Mucosa of descending colon (tissue), 3 donors: ENCODE measurements at regions not wholly inside any gene's neighbourhood (a gene's known extent, or its start where the extent isn't known, plus 50 kb on each side); places are given as distances from the start of the nearest gene placed in this dataset.
A peak's percentile ranks its signal among the peaks of the same experiment; 100 is the strongest.

Experiments used
- ATAC-seq: fragments of 200-7000 bp; cut with Tn5 transposase; one replicate; pipeline ENCODE4 v1.9.1; 2020; ENCODE audit warnings: mild to moderate bottlenecking, moderate library complexity
- DNase-seq, 3 donors: peaks; one replicate each; pipeline ENCODE4 v3.0.0-alpha.2; 2020
- H3K36me3 ChIP-seq: fragments of 200-600 bp; one replicate; pipeline ENCODE4 v1.8.0; 2021; ENCODE audit warnings: low read depth, mild to moderate bottlenecking
- H3K4me1 ChIP-seq: fragments of 200-600 bp; one replicate; pipeline ENCODE4 v1.8.0; 2021; ENCODE audit warnings: low read depth, mild to moderate bottlenecking
- H3K4me3 ChIP-seq: fragments of 200-600 bp; one replicate; pipeline ENCODE4 v1.8.0; 2021; ENCODE audit warnings: mild to moderate bottlenecking
- H3K9me3 ChIP-seq: fragments of 200-600 bp; one replicate; pipeline ENCODE4 v1.8.0; 2021; ENCODE audit warnings: mild to moderate bottlenecking
- intact Hi-C, 2 donors: fragments of 100-400 bp; cut with DNase I in 1 of 2; cut with micrococcal nuclease in 1 of 2; formaldehyde crosslinking; loops; one replicate each; pipeline versions ENCODE4 v1.11.0 to v1.11.1; 2022; cut with DNase I, micrococcal nuclease
- TF ChIP-seq, protein P1 (sequence below): fragments of 200-600 bp; IDR thresholded peaks from one replicate; pipeline ENCODE4 v1.8.0; 2022; ENCODE audit warnings: antibody characterized with exemption, mild to moderate bottlenecking
- donor health status: DM: no; HTN: no; CAD: no; lungs with moderate emphysema.
- donor health status: DM: no; HTN: no; CAD: no.
- donor health status: DM: no; HTN: yes; CAD: no.

DNA sequence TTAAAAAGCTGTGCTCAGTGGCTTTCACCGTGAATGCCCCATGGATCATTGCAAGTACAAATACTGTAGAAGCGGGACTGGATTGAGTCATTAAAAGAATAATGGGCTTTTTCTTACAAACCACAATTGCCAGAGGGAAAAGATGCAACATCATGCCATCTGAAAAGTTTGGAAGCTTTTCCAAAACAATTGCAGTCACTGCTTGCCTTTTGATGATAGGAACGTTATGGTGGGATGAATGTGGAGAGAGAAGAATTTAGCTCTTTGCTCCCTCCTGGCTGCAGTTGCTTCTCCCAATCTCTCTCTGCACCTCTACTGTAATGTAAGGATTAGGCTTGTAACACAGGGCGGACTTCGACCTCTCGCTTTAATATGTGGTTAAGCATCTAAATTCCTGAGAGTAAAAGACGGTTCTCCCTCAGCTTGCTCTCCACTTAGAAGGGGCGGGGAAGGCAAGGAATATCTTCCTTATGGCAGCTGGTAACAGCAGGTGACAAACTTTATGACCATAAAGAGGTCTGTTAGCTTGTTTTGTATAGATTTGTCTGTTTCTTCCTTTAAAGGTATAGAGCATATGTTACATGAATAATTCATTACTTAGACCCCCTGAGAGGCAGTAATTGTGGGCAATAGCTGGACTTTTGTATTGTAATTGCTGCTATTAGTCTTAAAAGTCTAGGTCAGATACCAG, 376.1 kb downstream of the UTRN start:
- Histone ChIP-seq H3K4me1 (peaks cover 22% of the 10 kb centered on the region), H3K9me3 (no peaks in the 10 kb centered on the region), H3K4me3 (no peak overlapping the region), H3K36me3 (no peaks in the 10 kb centered on the region)
- ATAC-seq = peak; percentile 93
- TF ChIP-seq, protein P1, sequence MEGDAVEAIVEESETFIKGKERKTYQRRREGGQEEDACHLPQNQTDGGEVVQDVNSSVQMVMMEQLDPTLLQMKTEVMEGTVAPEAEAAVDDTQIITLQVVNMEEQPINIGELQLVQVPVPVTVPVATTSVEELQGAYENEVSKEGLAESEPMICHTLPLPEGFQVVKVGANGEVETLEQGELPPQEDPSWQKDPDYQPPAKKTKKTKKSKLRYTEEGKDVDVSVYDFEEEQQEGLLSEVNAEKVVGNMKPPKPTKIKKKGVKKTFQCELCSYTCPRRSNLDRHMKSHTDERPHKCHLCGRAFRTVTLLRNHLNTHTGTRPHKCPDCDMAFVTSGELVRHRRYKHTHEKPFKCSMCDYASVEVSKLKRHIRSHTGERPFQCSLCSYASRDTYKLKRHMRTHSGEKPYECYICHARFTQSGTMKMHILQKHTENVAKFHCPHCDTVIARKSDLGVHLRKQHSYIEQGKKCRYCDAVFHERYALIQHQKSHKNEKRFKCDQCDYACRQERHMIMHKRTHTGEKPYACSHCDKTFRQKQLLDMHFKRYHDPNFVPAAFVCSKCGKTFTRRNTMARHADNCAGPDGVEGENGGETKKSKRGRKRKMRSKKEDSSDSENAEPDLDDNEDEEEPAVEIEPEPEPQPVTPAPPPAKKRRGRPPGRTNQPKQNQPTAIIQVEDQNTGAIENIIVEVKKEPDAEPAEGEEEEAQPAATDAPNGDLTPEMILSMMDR = no peak
- intact Hi-C loops = no loop called here
- peak in 2 of 3 donors; percentile 43 to 89 for DNase-seq

DNA sequence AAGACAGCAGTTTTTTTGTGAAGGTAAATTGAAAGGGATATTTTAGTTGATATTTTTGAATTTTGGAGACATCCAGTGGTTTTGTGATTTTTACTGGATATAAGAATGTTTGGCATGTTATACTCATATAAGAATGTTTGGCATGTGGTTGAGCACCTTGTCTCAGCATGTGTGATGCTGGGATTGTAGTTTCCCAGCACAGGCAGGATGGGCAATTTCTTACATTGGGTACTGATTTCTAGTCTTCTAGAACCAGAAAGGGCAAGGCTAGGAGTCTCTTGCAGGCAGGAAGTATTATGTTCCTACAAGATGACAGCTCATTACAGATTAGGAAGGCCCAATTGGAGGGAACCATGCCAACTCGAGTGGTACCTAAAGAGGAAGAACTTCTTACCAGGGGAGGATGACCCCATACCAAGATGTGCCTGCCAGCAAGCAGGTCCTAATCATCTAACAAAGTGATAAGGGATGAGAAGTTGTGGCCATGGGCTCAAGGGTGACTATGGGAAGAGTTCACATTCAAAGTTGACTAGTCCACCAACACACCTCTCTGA, 377.8 kb downstream of the UTRN start:
- no peak for ATAC-seq
- intact Hi-C loops = no loop called here
- Histone ChIP-seq H3K4me3 (no peak overlapping the region), H3K36me3 (no peaks in the 10 kb centered on the region), H3K4me1 (peaks cover 22% of the 10 kb centered on the region), H3K9me3 (no peaks in the 10 kb centered on the region)
- no peak for DNase-seq
- TF ChIP-seq, protein P1 = no peak

DNA sequence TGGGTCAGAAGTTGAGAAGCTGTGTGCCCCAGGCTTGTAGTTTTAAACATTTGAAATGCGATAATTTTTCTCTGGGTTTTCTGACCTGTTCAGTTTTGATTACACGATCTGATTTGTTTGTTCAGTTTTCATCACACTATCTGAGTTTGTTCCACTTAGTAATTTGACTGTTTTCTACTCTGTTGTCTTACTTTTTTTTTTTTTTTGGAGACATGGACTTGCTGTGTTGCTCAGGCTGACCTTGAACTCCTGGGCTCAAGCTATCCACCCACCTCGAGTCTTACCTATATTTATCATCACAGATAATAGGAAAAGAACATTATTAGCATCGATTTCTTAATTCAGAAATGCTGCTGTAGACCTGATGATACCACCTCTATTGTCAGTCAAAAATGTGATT, 379.1 kb downstream of the UTRN start:
- intact Hi-C loops = no loop called here
- H3K4me3 ChIP-seq = no peak overlapping the region
- no peak for DNase-seq
- TF ChIP-seq, protein P1 = no peak
- no peak for ATAC-seq
- no peaks in the 10 kb centered on the region for H3K36me3 ChIP-seq
- H3K4me1 ChIP-seq = peaks cover 19% of the 10 kb centered on the region
- no peaks in the 10 kb centered on the region for H3K9me3 ChIP-seq

DNA sequence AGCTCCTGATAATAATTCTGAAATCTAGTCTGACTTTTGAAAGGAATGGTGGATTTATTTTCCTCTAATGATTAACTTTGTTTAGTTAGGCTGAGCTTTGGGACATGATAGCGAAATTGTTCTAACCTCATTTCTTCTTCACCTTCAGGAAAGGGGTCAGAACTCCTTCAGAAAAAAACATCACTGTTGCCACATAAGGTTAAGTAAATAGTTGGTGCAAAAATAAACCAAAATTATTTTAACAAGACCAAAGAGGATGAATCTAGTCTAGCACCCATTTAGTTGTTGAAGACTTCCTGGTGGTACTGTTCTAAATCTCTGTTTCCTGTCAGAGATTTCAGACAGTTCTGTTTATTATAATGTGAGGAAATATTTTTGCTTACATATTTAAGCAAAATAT, 379.8 kb downstream of the UTRN start:
- Histone ChIP-seq H3K4me1 (peaks cover 13% of the 10 kb centered on the region), H3K9me3 (no peaks in the 10 kb centered on the region), H3K36me3 (no peaks in the 10 kb centered on the region), H3K4me3 (no peak overlapping the region)
- DNase-seq = no peak
- TF ChIP-seq, protein P1 = no peak
- intact Hi-C loops = no loop called here
- ATAC-seq = no peak

DNA sequence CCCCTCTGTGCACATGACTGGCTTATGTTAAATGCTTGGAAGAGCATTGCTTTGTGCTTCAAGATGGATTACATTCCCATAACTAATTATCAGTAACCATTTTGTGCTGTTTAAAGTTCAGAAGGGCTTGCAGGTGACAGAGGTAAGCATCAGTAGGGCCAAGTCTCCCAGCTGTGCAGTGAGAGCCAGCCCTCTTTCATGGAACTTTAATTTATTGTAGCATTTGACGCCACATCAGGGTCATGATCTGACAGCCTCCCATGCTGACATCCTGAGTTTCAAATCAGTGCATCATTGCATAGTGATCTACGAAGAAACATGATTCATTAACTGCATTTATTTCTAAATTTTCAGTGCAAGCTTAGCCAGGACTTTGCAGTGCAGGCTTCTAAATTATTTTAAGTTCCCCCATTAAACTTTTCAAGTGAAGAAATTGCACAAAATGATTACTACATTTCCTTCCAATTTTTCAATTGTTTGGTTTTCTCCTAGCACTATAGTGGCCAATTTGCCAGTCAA, 380.9 kb downstream of the UTRN start:
- H3K9me3 ChIP-seq = no peaks in the 10 kb centered on the region
- ATAC-seq (no peak), DNase-seq (no peak)
- TF ChIP-seq, protein P1 = no peak
- H3K36me3 ChIP-seq = no peaks in the 10 kb centered on the region
- H3K4me1 ChIP-seq = peaks cover 12% of the 10 kb centered on the region
- H3K4me3 ChIP-seq = no peak overlapping the region
- intact Hi-C loops = no loop called here
